GM19395 (cell line): ENCODE measurements at regions not wholly inside any gene's neighbourhood (a gene's known extent, or its start where the extent isn't known, plus 50 kb on each side); places are given as distances from the start of the nearest gene placed in this dataset.

ENCODE experiments used
- ATAC-seq: cut with Tn5 transposase; IDR thresholded peaks from one replicate; pipeline ENCODE4 v1.9.1; 2021; ENCODE audit warnings: mild to moderate bottlenecking, moderate library complexity; ENCODE audit not compliant: unreplicated experiment

DNA sequence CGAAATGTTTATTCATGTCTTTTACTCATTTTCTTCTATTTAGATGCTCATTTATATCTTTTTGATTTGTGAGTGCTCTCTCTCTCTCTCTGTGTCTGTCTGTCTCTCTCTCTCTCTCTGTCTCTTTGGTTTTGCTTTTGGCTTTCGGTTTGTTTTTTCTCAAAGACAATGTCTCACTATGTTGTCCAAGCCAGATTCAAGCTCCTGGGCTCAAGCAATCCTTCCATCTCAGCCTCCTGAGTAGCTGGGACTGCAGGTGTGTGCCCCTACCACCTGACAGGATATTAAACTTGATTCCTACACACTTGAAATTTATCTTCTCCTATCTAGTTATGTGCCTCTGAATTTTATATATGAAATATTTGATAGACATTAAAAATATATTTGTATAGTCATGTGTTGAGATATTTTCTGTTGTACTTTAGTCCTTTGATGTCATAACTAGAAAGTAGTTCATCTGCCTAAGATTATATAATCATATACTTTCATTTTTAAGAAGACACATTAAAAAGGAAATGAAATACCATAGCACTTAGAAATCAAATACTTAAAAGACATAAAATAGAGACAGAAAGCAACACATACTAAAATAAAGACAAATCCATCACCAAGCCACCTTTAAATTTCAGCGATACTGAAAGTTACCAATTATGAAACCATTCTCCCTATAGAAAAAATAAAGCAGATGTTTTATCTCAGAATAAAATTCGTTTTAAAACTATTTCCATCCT lies 68.1 kb upstream of the SFMBT2 start:
- ATAC-seq = peak; percentile 39

DNA sequence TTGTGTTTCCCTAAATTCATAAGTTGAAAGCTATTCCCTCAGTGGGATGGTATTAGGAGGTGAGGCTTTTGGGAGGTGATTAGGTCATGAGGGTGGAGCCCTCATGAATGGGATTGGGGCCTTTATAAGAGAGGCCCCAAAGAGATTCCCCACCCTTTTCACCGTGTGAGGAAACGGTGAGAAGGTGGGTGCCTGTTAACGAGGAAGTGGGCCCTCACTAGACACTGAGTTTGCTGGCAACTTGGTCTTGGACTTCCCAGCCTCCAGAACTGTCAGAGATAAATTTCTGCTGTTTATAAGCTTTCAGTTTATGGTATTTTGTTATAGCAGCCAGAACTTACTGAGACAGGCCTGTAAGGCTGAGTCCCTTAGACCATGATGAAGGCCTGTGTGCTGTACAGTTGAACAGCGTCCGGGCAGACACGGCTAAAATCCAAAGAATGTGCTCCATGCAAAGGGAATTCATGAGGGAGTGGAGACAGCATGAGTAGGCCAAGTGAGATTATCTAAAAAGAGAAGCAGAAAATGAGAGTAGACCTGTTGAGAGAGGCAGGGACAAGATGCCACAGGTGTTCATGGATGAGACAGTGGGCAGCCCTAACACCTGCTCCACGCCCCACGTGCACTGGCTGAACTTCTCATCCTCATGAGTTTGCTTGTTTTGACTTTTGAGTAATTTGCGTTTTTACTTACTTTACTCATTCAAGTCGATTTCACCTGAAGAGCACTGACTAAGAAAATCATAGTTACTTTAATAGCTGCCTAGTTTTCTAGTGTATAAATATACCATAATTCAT lies 66.9 kb upstream of the SFMBT2 start:
- no peak for ATAC-seq

DNA sequence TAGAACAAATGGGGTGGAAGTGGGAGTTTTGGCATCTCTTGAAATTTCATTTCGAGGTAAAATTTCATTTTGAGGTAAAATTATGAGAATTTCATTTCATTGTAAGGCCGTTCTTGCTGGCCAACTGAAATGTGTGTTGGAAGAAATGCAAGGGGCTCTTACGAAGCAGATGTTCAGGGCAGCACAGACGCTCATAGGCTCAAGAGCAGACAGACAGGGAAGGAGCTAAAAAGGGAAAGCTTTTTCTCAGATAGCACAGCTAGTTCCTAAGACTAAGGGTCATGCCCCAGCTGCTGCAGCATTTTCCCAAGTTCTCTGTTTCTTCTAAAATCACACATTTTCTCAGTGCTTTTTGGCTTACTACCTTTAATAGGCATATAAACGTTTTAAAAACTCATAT lies 65.1 kb upstream of the SFMBT2 start:
- ATAC-seq = no peak

DNA sequence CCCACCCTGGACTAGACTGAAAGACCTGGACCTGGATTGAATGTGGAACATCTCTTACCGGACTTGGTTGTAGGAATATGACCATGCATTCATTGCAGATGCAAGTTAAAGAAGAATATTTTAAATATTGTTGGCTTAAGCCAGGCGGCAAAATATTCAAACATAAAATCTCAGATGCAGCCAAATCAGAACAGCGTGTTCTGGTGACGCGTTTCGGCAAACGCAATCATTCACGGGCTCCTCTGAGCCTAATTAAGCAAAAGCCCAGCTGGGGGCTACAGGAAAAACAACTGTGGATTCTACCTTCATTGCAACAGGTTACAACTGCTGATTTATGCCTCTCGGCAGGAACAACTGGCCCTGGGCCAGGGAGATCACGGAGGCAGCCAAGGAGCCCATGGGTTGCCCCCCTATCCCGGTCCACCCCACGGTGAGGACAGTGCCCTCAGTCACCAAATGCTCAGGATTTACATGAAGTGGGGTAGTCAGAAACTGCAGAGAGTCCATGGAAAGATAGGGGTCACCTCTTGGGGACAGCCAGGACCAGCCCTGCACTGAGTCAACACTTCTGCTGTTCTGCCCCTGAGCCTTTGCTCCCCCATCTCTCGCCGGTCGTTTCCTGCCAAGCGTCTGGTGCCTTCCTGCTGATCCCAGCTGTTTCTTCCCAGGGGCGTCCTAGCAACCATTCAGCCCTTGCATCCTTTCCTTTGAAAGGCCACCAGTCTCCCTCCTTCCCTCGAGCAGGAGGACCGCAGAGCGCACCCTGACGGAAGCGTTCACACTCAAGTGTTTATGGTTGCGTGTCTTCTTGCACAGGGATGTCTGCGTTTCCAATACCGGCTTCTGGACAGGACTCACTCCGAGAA lies 64.4 kb upstream of the SFMBT2 start:
- no peak for ATAC-seq

DNA sequence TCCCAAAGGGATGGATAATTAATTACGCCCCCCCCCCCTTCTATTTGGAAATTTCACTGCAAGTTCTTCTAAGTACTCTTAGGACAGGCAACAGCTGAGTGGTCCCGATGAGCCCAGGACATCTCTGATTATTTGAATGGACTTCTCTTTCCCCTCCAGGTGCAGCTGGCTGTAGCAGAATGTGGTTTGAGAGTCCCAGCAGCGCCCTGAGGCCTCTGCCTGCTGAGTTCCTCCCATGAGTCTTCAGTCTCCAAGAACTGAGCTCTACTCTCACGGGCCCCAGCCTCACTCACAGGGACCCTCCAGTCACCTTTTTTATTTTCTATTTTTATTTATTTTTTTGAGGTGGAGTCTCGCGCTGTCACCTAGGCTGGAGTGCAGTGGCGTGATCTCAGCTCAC lies 63.6 kb upstream of the SFMBT2 start:
- ATAC-seq = no peak

DNA sequence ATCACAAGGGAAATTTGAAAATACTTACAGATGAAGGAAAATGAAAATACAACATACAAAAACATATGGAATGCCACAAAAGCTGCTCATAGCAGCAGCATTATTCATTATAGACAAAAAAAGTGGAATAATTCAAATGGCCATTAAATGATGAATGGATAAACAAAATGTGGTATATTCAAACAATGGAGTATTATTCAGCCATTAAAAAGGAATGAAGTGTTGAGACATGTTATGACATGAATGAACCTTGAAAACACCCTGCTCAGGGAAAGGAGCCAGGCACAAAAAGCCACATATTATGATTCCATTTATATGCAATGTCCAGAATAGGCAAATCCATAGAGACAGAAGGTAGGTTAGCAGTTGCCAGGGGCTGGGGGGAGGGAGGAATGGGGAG lies 62.6 kb upstream of the SFMBT2 start:
- ATAC-seq = no peak

DNA sequence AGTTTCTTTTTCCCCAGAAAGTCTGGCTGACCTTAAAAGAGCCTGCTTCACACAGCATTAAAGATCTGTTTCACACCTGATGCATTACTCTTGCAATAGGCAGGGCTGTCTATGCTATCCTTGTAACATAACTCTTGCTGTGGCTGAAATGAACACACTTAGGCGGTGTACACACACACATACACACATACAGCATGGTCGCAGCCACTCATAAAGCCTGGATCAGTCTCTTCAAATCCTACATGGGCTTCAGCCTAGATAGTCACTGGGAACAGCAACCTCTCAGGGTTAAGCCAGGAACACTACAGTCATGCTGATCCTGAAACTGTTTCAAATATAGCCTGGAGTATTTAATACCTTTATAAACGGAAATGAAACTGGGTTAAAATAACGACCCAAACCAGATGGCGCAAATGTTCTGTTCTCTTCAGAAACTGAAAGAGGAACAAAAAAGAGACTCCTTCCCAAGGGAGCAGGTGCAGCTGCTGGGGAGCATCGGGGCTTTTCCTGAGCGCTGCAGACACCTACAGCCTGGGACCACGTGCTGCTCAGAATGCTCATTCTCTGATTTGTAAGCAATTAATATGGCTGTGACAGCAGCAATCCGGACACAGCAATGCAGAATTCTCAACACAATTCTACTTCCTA lies 61.0 kb upstream of the SFMBT2 start:
- peak; percentile 87 for ATAC-seq

DNA sequence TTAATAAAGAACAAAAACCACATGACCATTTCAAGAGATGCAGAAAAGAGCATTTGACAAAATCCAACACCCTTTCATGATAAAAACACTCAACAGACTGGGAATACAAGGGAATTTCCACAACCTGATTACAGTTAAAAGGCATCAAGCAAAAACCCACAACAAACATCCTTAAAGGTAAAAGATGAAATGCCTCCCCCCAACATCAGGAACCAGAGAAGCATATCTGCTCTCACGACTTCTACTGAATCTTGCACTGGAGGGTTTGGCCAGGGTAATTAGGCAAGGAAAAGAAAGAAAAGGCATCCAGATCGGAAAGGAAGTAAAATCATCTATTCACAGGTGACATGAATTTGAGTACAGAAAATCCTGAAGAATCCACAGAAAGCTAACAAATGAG lies 59.5 kb upstream of the SFMBT2 start:
- no peak for ATAC-seq

DNA sequence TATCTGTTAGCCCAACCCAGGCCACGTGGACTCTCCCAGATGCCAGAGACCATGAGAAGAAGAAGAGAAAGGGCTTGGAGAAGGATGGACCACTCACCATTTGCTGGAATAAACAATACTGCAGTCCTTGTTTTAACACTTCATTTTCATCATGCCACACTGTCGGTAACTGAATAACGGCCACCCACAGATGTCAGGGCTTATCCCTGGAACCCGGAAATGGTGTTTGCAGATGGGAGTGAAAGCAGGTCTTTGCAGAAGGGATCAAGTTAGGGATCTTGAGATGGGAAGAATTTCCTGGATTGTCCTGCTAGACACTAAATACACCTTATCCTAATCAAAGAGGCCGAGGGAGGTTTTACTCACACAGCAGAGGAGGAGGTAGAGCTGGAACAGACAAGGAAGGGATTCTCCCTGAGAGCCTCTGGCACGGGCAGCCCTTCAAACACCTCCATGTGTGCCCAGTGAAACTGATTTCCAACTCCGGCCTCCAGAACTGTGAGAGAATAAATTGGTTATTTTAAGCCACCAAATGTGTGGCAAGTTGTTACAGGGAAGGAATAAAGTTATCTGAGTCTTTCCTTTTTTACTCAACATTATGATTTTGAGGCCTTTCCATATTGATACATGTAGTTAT lies 56.3 kb upstream of the SFMBT2 start:
- no peak for ATAC-seq

DNA sequence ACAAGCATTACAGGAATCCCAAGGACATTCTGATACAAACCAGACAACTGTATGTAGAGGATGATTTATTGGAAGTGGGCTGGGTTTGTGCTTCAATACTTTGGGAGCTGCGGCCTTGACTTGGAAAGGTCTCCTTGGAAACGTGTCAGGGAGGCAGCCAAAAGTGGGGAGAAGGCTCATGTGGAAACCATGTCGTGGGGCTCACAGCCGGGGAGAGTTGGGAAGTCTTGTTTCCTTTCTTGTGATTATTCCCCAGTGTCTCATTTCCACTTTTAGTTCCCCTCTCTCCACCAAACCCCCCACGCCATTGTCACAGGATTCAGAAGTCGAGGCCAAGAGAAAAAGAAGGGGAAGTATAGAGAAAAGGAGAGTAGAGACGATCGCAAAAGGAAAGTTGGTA lies 53.9 kb upstream of the SFMBT2 start:
- no peak for ATAC-seq
